HG02798 (cell line): ENCODE measurements at regions not wholly inside any gene's neighbourhood (a gene's known extent, or its start where the extent isn't known, plus 50 kb on each side); places are given as distances from the start of the nearest gene placed in this dataset.
A peak's percentile ranks its signal among the peaks of the same experiment; 100 is the strongest.

Experiments used
- ATAC-seq: cut with Tn5 transposase; IDR thresholded peaks from one replicate; pipeline ENCODE4 v1.9.1; 2021; ENCODE audit warnings: mild to moderate bottlenecking; ENCODE audit not compliant: unreplicated experiment, poor library complexity

GRCh38 chr4:123249821-123250220 lies 146.8 kb upstream of the SPRY1 start:
- ATAC-seq = no peak

- ATAC-seq = no peak
Measured at GRCh38 chr4:123250843-123251242, 145.8 kb upstream of the SPRY1 start.

DNA sequence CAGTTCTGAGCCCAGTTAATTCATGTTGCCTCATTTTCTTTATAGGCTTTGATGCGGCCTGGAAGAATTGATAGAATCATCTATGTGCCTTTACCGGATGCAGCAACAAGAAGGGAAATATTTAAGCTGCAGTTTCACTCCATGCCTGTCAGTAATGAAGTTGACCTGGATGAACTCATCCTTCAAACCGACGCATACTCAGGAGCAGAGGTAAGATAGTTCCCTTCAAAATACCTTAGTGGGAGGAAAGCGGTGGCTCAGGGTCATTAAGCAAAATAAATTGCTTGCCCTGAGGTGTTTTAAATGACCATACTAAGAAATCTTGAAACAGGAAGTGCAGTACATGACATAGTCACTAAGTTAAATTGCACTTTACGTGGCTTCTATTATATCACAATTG lies 140.6 kb upstream of the SPRY1 start:
- ATAC-seq = no peak

- ATAC-seq = no peak
Measured at GRCh38 chr4:123256901-123257300, 139.7 kb upstream of the SPRY1 start.

DNA sequence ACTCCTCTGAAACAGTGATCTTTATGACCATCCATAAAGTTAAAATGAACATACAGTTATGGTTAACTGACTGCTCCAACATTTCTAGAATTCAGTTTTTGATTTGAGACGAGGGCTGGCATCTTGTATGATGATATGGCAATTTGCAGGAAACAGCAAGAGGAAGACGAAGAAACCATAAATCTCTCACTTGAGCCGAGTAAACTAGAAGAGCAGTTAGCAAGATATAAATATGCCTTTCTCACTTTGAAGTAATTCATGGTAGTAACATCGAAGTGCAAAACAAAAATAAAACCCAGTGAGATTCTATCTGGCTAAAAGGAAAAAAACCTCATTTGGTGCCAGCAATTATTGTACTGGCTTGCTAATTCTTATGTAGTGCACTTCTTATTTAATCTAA lies 139.0 kb upstream of the SPRY1 start:
- ATAC-seq = no peak

GRCh38 chr4:123259676-123260646 lies 136.6 kb upstream of the SPRY1 start:
- ATAC-seq = no peak

DNA sequence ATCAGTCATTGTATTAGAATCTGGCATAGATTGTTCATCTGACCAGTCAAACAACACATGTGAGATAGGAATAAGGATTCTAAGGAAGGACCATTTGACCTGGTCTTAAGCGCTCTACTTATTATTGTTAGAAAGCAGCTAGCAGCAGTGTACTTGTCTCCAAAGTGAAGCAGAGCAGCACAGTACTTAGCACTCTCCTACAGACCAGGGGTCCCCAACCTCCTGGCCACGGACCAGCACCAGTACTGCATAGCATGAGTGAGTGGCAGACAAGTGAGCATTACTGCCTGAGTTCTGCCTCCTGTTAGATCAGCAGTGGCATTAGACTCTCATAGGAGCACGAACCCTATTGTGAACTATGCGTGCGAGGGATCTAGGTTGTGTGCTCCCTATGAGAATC lies 135.9 kb upstream of the SPRY1 start:
- no peak for ATAC-seq

GRCh38 chr4:123262080-123262479 lies 134.5 kb upstream of the SPRY1 start:
- ATAC-seq = no peak

GRCh38 chr4:123265443-123265842 lies 131.2 kb upstream of the SPRY1 start:
- no peak for ATAC-seq

DNA sequence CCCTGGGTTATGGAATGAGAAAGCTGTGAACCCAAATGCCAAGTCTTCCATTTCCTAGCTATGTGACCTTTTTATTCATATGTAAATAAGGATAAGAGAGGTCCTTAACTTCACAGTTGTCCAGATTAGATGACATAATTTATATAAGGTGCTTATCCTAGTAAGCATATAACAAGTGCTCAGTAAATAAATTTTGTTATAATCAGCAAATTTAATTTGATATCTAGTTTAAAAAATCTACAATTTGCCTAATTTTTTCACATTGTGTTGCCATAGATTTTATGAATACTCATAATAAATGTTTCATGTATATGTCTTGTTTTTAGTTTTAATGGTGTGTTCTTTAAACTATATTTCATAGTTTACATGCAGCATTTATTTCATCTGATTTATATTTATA lies 130.4 kb upstream of the SPRY1 start:
- no peak for ATAC-seq

DNA sequence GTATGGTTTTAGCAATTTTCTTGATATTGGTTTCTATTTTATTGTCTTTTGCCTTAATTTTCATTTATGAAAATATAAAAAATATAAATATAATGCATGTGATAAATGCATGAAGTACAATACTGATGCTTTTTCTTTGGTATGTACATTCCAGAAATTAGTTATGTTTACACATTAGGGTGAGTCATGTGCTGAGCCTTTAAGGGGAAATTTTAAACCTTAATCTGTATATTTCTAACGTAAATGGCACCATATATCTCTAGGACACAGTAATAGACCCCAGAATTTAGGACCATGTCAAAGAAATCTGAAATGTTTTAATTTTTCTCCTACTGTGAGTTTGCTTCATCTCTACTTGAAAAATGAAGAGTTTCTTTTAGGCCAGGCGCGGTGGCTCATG lies 117.8 kb upstream of the SPRY1 start:
- no peak for ATAC-seq

GRCh38 chr4:123283371-123283895 lies 113.2 kb upstream of the SPRY1 start:
- ATAC-seq = no peak

DNA sequence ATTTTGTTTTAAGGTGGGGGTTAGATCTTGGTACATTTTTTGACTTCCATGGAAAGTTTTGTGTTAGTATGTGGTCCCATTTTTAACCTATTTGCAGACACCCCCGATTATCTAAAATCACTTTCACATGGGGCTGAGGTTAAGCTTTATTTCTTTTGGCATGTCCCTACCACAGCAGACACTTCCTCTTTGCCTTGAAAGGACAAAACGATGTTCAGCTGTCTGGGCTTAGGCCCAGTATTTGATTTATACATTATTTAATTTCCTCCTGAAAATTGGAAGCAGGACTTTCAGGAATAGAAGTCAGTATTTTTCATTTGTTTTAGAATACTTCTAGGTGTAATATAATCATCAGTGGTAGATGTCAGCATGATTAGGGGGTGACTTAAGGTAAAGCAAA lies 112.4 kb upstream of the SPRY1 start:
- ATAC-seq = no peak

- no peak for ATAC-seq
Measured at GRCh38 chr4:123286903-123287466, 109.6 kb upstream of the SPRY1 start.

DNA sequence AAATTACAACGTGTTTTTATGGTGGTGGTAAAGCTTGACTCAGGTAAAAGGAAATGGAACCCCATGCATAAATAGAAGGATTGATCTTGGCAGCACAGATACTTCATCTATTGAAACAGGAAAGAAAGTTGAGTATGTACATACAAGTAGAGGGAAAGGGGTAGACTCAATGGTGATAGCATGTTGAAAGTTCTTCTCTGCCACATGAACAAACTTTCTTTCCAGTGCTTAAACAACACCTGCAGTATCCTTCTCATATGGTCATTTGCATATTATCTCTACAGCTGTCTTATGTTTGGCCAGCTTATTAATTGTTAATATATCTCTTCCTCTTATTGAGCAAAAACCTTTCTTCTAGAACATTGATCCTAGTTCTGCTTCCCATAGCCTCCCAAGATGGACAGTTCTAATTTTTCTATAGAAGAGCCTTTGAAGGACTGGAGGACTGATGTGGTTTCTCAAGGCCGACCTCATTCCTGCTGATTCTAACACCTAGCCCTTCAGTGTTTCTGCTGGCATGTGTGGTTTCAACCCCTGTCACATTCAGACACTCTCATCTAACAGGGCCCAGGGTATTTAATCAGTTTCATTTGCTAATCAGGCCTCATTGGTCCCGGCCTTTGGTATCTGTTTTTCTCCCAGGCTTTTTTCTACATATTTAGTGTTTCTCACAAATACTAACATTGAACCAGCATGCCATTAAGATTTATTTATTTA lies 108.1 kb upstream of the SPRY1 start:
- peak; percentile 80 for ATAC-seq

DNA sequence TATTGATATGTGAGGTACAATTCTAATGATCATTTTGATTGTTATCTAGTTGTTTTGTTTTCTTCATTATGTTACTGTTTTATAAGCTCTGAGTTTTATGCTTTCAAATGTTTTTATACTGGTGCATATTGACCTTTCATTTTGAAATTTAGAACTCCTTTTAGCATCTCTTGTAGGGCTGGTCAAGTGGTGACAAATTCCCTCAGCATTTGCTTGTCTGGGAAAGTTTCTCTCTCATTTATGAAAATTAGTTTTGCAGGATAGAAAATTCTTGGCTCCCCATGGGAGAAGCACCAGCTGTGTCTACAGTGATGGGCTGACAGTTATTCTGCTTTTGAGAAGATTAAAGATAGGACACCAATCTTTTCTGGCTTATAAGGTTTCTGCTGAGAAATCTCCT lies 105.3 kb upstream of the SPRY1 start:
- no peak for ATAC-seq

GRCh38 chr4:123297836-123298235 lies 98.8 kb upstream of the SPRY1 start:
- no peak for ATAC-seq

DNA sequence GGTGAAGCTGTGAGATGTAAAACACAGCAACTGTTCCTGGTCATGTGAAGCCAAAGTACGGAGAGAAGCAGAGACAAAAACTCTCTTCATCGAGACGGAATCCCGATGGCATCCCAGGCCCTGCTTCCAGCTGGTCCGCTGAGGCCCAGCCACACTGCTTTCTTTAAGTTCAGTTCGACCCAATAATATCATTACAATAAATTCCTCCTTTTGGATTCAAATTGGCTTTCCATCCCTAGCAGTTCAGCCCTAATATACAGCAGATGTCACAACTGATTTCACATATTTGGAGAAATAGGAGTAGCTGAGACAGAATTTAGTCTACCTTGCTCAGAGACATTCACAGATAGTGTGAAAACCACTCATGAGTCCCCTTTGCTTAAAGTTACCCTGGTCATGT lies 98.3 kb upstream of the SPRY1 start:
- ATAC-seq = no peak

GRCh38 chr4:123298801-123299200 lies 97.8 kb upstream of the SPRY1 start:
- no peak for ATAC-seq

DNA sequence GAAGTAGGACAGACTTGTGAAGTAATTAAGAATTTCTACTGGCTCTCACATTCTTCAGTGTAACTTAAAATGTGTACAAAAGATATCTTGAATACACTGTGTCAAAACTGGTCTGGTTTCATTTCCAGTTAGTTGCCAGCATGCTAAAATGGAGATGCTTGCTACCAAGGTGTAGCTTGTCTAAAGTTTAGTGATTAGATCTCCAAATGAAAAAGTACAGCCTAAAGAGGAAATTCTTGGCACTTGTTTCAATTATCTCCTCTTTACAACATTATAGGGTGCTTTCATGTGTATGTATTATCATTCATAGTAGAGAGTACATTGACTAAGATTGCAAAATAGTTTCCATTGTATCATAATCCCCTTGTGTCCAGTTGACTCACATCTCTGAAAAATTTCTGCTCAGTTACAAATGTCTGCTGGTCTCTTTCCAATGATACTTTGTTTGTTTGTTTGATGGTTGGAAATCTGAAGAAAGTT lies 97.3 kb upstream of the SPRY1 start:
- ATAC-seq = no peak
